Heart right ventricle (tissue), 16 donors: ENCODE measurements at regions not wholly inside any gene's neighbourhood (a gene's known extent, or its start where the extent isn't known, plus 50 kb on each side); places are given as distances from the start of the nearest gene placed in this dataset.

Experiments
- ATAC-seq, 8 donors: fragments of 200-7000 bp; cut with Tn5 transposase; one replicate each; pipeline ENCODE4 v1.9.1; 2020; ENCODE audit warnings: mild to moderate bottlenecking in 8 of 8, moderate library complexity in 8 of 8, moderate number of reproducible peaks in 1 of 8
- DNase-seq, 2 donors: peaks; one replicate each; pipeline ENCODE4 v3.0.0-alpha.2; 2020
- H3K27ac ChIP-seq, 10 donors: fragments of 200-600 bp; sonication (generic) in 2 of 10; one replicate each; pipeline versions ENCODE4 v1.5.0 to v1.8.0; 2020 to 2022; ENCODE audit warnings: mild to moderate bottlenecking in 3 of 10
- H3K27me3 ChIP-seq, 7 donors: fragments of 200-600 bp; one replicate each; pipeline ENCODE4 v1.8.0; 2021 to 2022; ENCODE audit warnings: mild to moderate bottlenecking in 2 of 7
- H3K36me3 ChIP-seq, 9 donors: fragments of 200-600 bp; sonication (generic) in 1 of 9; one replicate each; pipeline versions ENCODE4 v1.5.0 to v1.8.0; 2020 to 2022; ENCODE audit warnings: mild to moderate bottlenecking in 2 of 9
- H3K4me1 ChIP-seq, 9 donors: fragments of 200-600 bp; sonication (generic) in 1 of 9; one replicate each; pipeline versions ENCODE4 v1.5.0 to v1.8.0; 2020 to 2022; ENCODE audit warnings: mild to moderate bottlenecking in 4 of 9
- H3K4me3 ChIP-seq, 10 donors: fragments of 200-600 bp; sonication (generic) in 2 of 10; one replicate each; pipeline versions ENCODE4 v1.5.0 to v1.8.0; 2020 to 2022; ENCODE audit warnings: mild to moderate bottlenecking in 7 of 10, moderate library complexity in 2 of 10
- H3K9me3 ChIP-seq, 11 donors: fragments of 200-600 bp in 10 of 11; sonication (generic) in 2 of 11; one replicate each; pipeline versions ENCODE4 v1.5.0 to v1.8.0; 2013 to 2022; ENCODE audit warnings: mild to moderate bottlenecking in 2 of 11, control low read depth in 1 of 11, moderate library complexity in 1 of 11
- CTCF ChIP-seq, 9 donors: fragments of 200-600 bp; sonication (generic) in 2 of 9; IDR thresholded peaks; one replicate each; pipeline versions ENCODE4 v1.5.0 to v1.8.0; 2021 to 2022; ENCODE audit warnings: antibody characterized with exemption in 9 of 9, mild to moderate bottlenecking in 5 of 9, moderate library complexity in 1 of 9
- WGBS, 2 donors: extraction: QIAGEN DNeasy Blood & Tissue Kit; methylation state at CpG; one replicate each; pipeline ENCODE4 v1.1.7; 2013; ENCODE audit warnings: inconsistent platforms in 1 of 2; 5-methylcytosine and 5-hydroxymethylcytosine counted together
- intact Hi-C, 10 donors: fragments of 100-400 bp; cut with DNase I; formaldehyde crosslinking; loops; one replicate each; pipeline versions ENCODE4 v1.11.1 to v1.14.2; 2022
- donor health status: Arrhythmogenic right ventricular cardiomyopathy.
- donor health status: ischemic (EF 13 %, LVEDD 7.1; RV severe dilation, severe dysfunction).
- donor health status: healthy with polysubstance abuse.
- donor health status: DM: no; HTN: yes; CAD: no.
- donor health status: DM: no; HTN: no; CAD: no.
- donor health status: ischemic (EF 25% LVEDD 6.9; RV normal size, moderate dysfunction).
- donor health status: ischemic (EF 25% LVEDD 5.7; RV mildly dilated, moderate dysfunction).
- donor health status: healthy.
- donor health status: DM: yes; HTN: yes; CAD: no.
- donor health status: Ischemic cardiomyopathy.
- donor health status: ischemic (EF 35%, LVEDD 5.7; RV mildly dilated, moderate dysfunction).
- donor health status: nonischemic (EF 11% LVEDD 7.7; RV severe dilation, severe dysfunction).
- donor health status: DM: yes; HTN: yes; CAD: no.
- donor health status: PGD.
- donor health status: ischemic (EF 29% LVEDD 5.4; RV normal size, mild dysfunction).
- donor health status: nonischemic (EF 23%, LVEDD 6.1; RV moderate dilation, normal function).

GRCh38 chr14:81974543-81974942 is 440.9 kb upstream of the SEL1L start:
- WGBS, 2 donors: 49 to 62% methylated on average over 2 of the region's 2 CpGs
- no peak overlapping the region for H3K4me3 ChIP-seq
- ATAC-seq: peak in 1 of 8 donors; percentile 34

GRCh38 chr14:81980601-81981306 is 447.1 kb upstream of the SEL1L start:
- ATAC-seq: no peak
- no peak for TF ChIP-seq CTCF (IDR thresholded peaks at IDR 0.05)
- intact Hi-C loops: loop anchor here in 1 of 10 donors (10.0 kb wide), 1 partner anchor 266 kb away; no protein-coding TSS in a partner anchor
- Histone ChIP-seq H3K4me3 (no peak overlapping the region), H3K36me3 (no peaks in the 10 kb centered on the region), H3K27me3 (no peaks in the 10 kb centered on the region), H3K27ac (no peak overlapping the region), H3K4me1 (no peaks in the 10 kb centered on the region), H3K9me3 (no peaks in the 10 kb centered on the region)
- no peak for DNase-seq
- WGBS, 2 donors: 64 to 65% methylated on average over 4 of the region's 4 CpGs

More at GRCh38 chr14:81974543-81974942, 440.9 kb upstream of the SEL1L start:
- intact Hi-C loops: no loop called here
- Histone ChIP-seq H3K9me3 (peaks cover 0 to 4% (median 0%) of the 10 kb centered on the region in 11 donors), H3K27me3 (no peaks in the 10 kb centered on the region), H3K36me3 (no peaks in the 10 kb centered on the region), H3K27ac (no peak overlapping the region), H3K4me1 (no peaks in the 10 kb centered on the region)
- DNase-seq: no peak
- TF ChIP-seq CTCF (IDR thresholded peaks at IDR 0.05): no peak

- Histone ChIP-seq H3K27ac (no peak overlapping the region), H3K36me3 (no peaks in the 10 kb centered on the region), H3K27me3 (no peaks in the 10 kb centered on the region), H3K4me3 (no peak overlapping the region), H3K4me1 (no peaks in the 10 kb centered on the region), H3K9me3 (no peaks in the 10 kb centered on the region)
- no peak for TF ChIP-seq CTCF (IDR thresholded peaks at IDR 0.05)
- intact Hi-C loops: loop anchor here in 1 of 10 donors (10.0 kb wide), 1 partner anchor 266 kb away; no protein-coding TSS in a partner anchor
- WGBS, 2 donors: 62 to 66% methylated on average over 5 of the region's 5 CpGs
- ATAC-seq (no peak), DNase-seq (no peak)
Measured at GRCh38 chr14:81981307-81981675, 447.6 kb upstream of the SEL1L start.

GRCh38 chr14:81982046-81982445 is 448.4 kb upstream of the SEL1L start:
- intact Hi-C loops: loop anchor here in 1 of 10 donors (10.0 kb wide), 1 partner anchor 267 kb away; no protein-coding TSS in a partner anchor
- DNase-seq (no peak), ATAC-seq (no peak)
- peaks cover 0 to 1% (median 0%) of the 10 kb centered on the region in 7 donors for H3K27me3 ChIP-seq
- TF ChIP-seq CTCF (IDR thresholded peaks at IDR 0.05): no peak
- H3K27ac ChIP-seq: no peak overlapping the region
- no peak overlapping the region for H3K4me3 ChIP-seq
- no peaks in the 10 kb centered on the region for H3K9me3 ChIP-seq
- no peaks in the 10 kb centered on the region for H3K36me3 ChIP-seq
- WGBS, 2 donors: 71 to 75% methylated on average over 4 of the region's 4 CpGs
- H3K4me1 ChIP-seq: no peaks in the 10 kb centered on the region
